Activated CD4-positive, alpha-beta memory T cell treated with anti-CD3 and anti-CD28 coated beads, Interleukin-2, amount 10 ng/mL, durations not matched to agents 7 days and 5 days (primary cell): ENCODE measurements at regions not wholly inside any gene's neighbourhood (a gene's known extent, or its start where the extent isn't known, plus 50 kb on each side); places are given as distances from the start of the nearest gene placed in this dataset.
"Not testable (repeated sequence)": the region's sequence is repeated elsewhere in the genome, so short reads cannot be mapped to it uniquely, and the experiment has no call there.

Experiments
- CTCF ChIA-PET: fragments of 350-600 bp; sonication (Branson Sonifier 250); formaldehyde crosslinking; loops from one replicate; lab custom pipeline; 2021; ENCODE audit warnings: antibody characterized with exemption, inconsistent platforms; lab: Charles Lee
- POLR2A ChIA-PET: fragments of 350-600 bp; sonication (Branson Sonifier 250); formaldehyde crosslinking; loops from one replicate; lab custom pipeline; 2021; ENCODE audit warnings: antibody characterized with exemption; lab: Charles Lee
- DNase-seq: peaks from one replicate; pipeline ENCODE4 v3.0.0-alpha.2; 2020
- H3K27ac Mint-ChIP-seq: one replicate; pipeline ENCODE4 v1.8.0; 2021; ENCODE audit warnings: mild to moderate bottlenecking, mixed read lengths
- H3K27me3 Mint-ChIP-seq: one replicate; pipeline ENCODE4 v1.8.0; 2021; ENCODE audit warnings: mixed read lengths
- H3K36me3 Mint-ChIP-seq: one replicate; pipeline ENCODE4 v1.8.0; 2021; ENCODE audit warnings: low read depth, mixed read lengths
- H3K4me1 Mint-ChIP-seq: one replicate; pipeline ENCODE4 v1.8.0; 2021; ENCODE audit warnings: mixed read lengths
- H3K4me3 Mint-ChIP-seq: one replicate; pipeline ENCODE4 v1.8.0; 2021; ENCODE audit warnings: mild to moderate bottlenecking, mixed read lengths
- H3K9me3 Mint-ChIP-seq: one replicate; pipeline ENCODE4 v1.8.0; 2021; ENCODE audit warnings: mixed read lengths

DNA sequence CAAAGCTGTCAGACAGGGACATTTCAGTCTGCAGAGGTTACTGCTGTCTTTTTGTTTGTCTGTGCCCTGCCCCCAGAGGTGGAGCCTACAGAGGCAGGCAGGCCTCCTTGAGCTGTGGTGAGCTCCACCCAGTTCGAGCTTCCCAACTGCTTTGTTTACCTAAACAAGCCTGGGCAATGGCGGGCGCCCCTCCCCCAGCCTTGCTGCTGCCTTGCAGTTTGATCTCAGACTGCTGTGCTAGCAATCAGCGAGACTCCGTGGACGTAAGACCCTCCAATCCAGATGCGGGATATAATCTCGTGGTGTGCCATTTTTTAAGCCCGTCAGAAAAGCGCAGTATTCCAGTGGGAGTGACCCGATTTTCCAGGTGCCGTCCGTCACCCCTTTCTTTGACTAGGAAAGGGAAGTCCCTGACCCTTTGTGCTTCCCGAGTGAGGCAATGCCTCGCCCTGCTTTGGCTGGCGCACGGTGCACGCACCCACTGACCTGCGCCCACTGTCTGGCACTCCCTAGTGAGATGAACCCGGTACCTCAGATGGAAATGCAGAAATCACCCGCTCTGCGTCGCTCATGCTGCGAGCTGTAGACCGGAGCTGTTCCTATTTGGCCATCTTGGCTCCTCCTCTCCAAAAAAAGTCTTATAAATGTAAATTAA is 54.1 kb upstream of the RIMS1 start:
- H3K4me3 Mint-ChIP-seq, H3K27ac Mint-ChIP-seq, POLR2A ChIA-PET, H3K36me3 Mint-ChIP-seq, DNase-seq, H3K9me3 Mint-ChIP-seq, H3K27me3 Mint-ChIP-seq, H3K4me1 Mint-ChIP-seq, CTCF ChIA-PET: not testable (repeated sequence)
